MM.1S (cell line): ENCODE measurements at regions not wholly inside any gene's neighbourhood (a gene's known extent, or its start where the extent isn't known, plus 50 kb on each side); places are given as distances from the start of the nearest gene placed in this dataset.

Experiments used
- DNase-seq: peaks from one replicate; pipeline ENCODE4 v3.0.0-alpha.2; 2015
- H2AFZ ChIP-seq: fragments of 300-600 bp; sonication (generic); 2 replicates; pipeline ENCODE4 v1.6.0; 2016; ENCODE audit warnings: antibody characterized with exemption, low read length
- H3F3A ChIP-seq: fragments of 300-600 bp; sonication (generic); 2 replicates; pipeline ENCODE4 v1.6.1; 2016; ENCODE audit warnings: mild to moderate bottlenecking, antibody characterized with exemption, low read length, moderate library complexity, mixed read lengths; ENCODE audit not compliant: insufficient read depth
- H3K27ac ChIP-seq: fragments of 300-600 bp; sonication (generic); 2 replicates; pipeline ENCODE4 v1.5.1; 2016; ENCODE audit warnings: mild to moderate bottlenecking, low read length
- H3K27me3 ChIP-seq: fragments of 300-600 bp; sonication (generic); replicated peaks from 2 replicates; pipeline ENCODE4 v1.6.0; 2016; ENCODE audit warnings: low read length; ENCODE audit not compliant: insufficient read depth
- H3K36me3 ChIP-seq: fragments of 300-600 bp; sonication (generic); replicated peaks from 2 replicates; pipeline ENCODE4 v1.6.1; 2016; ENCODE audit warnings: mild to moderate bottlenecking, low read length, mixed read lengths; ENCODE audit not compliant: insufficient read depth
- H3K4me1 ChIP-seq: fragments of 300-600 bp; sonication (generic); 2 replicates; pipeline ENCODE4 v1.6.1; 2016; ENCODE audit warnings: low read length, mixed read lengths
- H3K4me2 ChIP-seq: fragments of 300-600 bp; sonication (generic); 2 replicates; pipeline ENCODE4 v1.6.0; 2016; ENCODE audit warnings: low read depth, low read length
- H3K4me3 ChIP-seq: fragments of 300-600 bp; sonication (generic); 2 replicates; pipeline ENCODE4 v1.5.1; 2016; ENCODE audit warnings: low read length, mixed read lengths
- H3K79me2 ChIP-seq: fragments of 300-600 bp; sonication (generic); 2 replicates; pipeline ENCODE4 v1.6.1; 2016; ENCODE audit warnings: mixed run types, low read length, mixed read lengths
- H3K9ac ChIP-seq: fragments of 300-600 bp; sonication (generic); 2 replicates; pipeline ENCODE4 v1.6.1; 2016; ENCODE audit warnings: low read length, mixed read lengths
- H3K9me2 ChIP-seq: fragments of 300-600 bp; sonication (generic); replicated peaks from 2 replicates; pipeline ENCODE4 v1.6.1; 2016; ENCODE audit warnings: mild to moderate bottlenecking, low read length, mixed read lengths; ENCODE audit not compliant: insufficient read depth
- H3K9me3 ChIP-seq: fragments of 300-600 bp; sonication (generic); replicated peaks from 2 replicates; pipeline ENCODE4 v1.6.1; 2016; ENCODE audit warnings: mild to moderate bottlenecking, low read length, mixed read lengths; ENCODE audit not compliant: insufficient read depth
- H4K20me1 ChIP-seq: fragments of 300-600 bp; sonication (generic); 2 replicates; pipeline ENCODE4 v1.6.1; 2016; ENCODE audit warnings: mild to moderate bottlenecking, low read length, moderate library complexity, mixed read lengths; ENCODE audit not compliant: insufficient read depth
- CTCF ChIP-seq: fragments of 300-600 bp; sonication (generic); IDR thresholded peaks from 2 replicates; pipeline ENCODE4 v1.5.1; 2016; ENCODE audit warnings: antibody characterized with exemption, low read length, mixed read lengths
- EZH2 ChIP-seq: fragments of 300-600 bp; sonication (generic); optimal IDR thresholded peaks from 2 replicates; pipeline ENCODE3; 2017; ENCODE audit warnings: low read depth, mild to moderate bottlenecking, antibody characterized with exemption, low read length, mixed read lengths
- EZH2phosphoT487 ChIP-seq: fragments of 300-600 bp; sonication (generic); IDR thresholded peaks from 2 replicates; pipeline ENCODE4 v1.6.1; 2018; ENCODE audit warnings: antibody characterized with exemption, low read length

- Histone ChIP-seq H4K20me1 (no peaks in the 10 kb centered on the region), H3K9me3 (no peaks in the 10 kb centered on the region), H3K36me3 (no peaks in the 10 kb centered on the region), H3K79me2 (no peaks in the 10 kb centered on the region), H2AFZ (no peak overlapping the region), H3K4me1 (no peaks in the 10 kb centered on the region), H3F3A (no peaks in the 10 kb centered on the region), H3K4me3 (no peak overlapping the region), H3K9me2 (no peaks in the 10 kb centered on the region), H3K27ac (no peak overlapping the region), H3K9ac (no peak overlapping the region), H3K27me3 (no peaks in the 10 kb centered on the region), H3K4me2 (no peak overlapping the region)
- TF ChIP-seq EZH2 (no peak), CTCF (no peak), EZH2phosphoT487 (no peak)
- no peak for DNase-seq
These were observed 140.2 kb upstream of the RPS6KA2 start for GRCh38 chr6:166767230-166767629.

- no peaks in the 10 kb centered on the region for H3K27me3 ChIP-seq
- no peaks in the 10 kb centered on the region for H3K9me3 ChIP-seq
- H3K4me1 ChIP-seq, result no peaks in the 10 kb centered on the region
- H3K4me3 ChIP-seq, result no peak overlapping the region
- no peak overlapping the region for H2AFZ ChIP-seq
- DNase-seq, result no peak
- no peaks in the 10 kb centered on the region for H3K36me3 ChIP-seq
- no peaks in the 10 kb centered on the region for H3F3A ChIP-seq
- H3K27ac ChIP-seq, result no peak overlapping the region
- TF ChIP-seq CTCF, result no peak
- no peak for TF ChIP-seq EZH2phosphoT487
- TF ChIP-seq EZH2, result no peak
- no peak overlapping the region for H3K9ac ChIP-seq
- H4K20me1 ChIP-seq, result no peaks in the 10 kb centered on the region
- no peaks in the 10 kb centered on the region for H3K9me2 ChIP-seq
- H3K79me2 ChIP-seq, result no peaks in the 10 kb centered on the region
- H3K4me2 ChIP-seq, result no peak overlapping the region
These were observed 139.7 kb upstream of the RPS6KA2 start for GRCh38 chr6:166766769-166767168.

- H3K27me3 ChIP-seq, result no peaks in the 10 kb centered on the region
These were observed 138.1 kb upstream of the RPS6KA2 start for GRCh38 chr6:166765234-166765541.

More at GRCh38 chr6:166765234-166765541, 138.1 kb upstream of the RPS6KA2 start:
- H3K36me3 ChIP-seq, result no peaks in the 10 kb centered on the region
- no peak for DNase-seq
- H3K9ac ChIP-seq, result no peak overlapping the region
- no peaks in the 10 kb centered on the region for H3K9me3 ChIP-seq
- H3K79me2 ChIP-seq, result no peaks in the 10 kb centered on the region
- H4K20me1 ChIP-seq, result no peaks in the 10 kb centered on the region
- no peak overlapping the region for H3K27ac ChIP-seq
- H3K9me2 ChIP-seq, result no peaks in the 10 kb centered on the region
- no peak overlapping the region for H2AFZ ChIP-seq
- no peak overlapping the region for H3K4me2 ChIP-seq
- H3F3A ChIP-seq, result no peaks in the 10 kb centered on the region
- TF ChIP-seq EZH2 (no peak), EZH2phosphoT487 (no peak), CTCF (no peak)
- no peak overlapping the region for H3K4me3 ChIP-seq
- no peaks in the 10 kb centered on the region for H3K4me1 ChIP-seq
